Omental fat pad (tissue), 3 donors: ENCODE measurements at regions not wholly inside any gene's neighbourhood (a gene's known extent, or its start where the extent isn't known, plus 50 kb on each side); places are given as distances from the start of the nearest gene placed in this dataset.
"Not testable (repeated sequence)": the region's sequence is repeated elsewhere in the genome, so short reads cannot be mapped to it uniquely, and the experiment has no call there.

ENCODE experiments used
- ATAC-seq: fragments of 150-250 bp; one replicate; pipeline ENCODE4 v1.9.1; 2016; ENCODE audit warnings: mild to moderate bottlenecking, moderate library complexity; ENCODE audit not compliant: low FRiP score
- DNase-seq: peaks from one replicate; pipeline ENCODE4 v3.0.0-alpha.2; 2019; ENCODE audit warnings: low spot score
- CTCF ChIP-seq, 3 donors: fragments of 450-650 bp; IDR thresholded peaks; one replicate each; pipeline ENCODE4 v1.5.1; 2016 to 2017; ENCODE audit warnings: antibody characterized with exemption in 3 of 3, mild to moderate bottlenecking in 3 of 3, moderate library complexity in 2 of 3

- no peak for DNase-seq
- ATAC-seq = no peak
- no peak for TF ChIP-seq CTCF (IDR thresholded peaks at IDR 0.05)
Observed at GRCh38 chr7:13108061-13108460, 420.6 kb downstream of the ARL4A start.

- no peak for ATAC-seq
- no peak for TF ChIP-seq CTCF (IDR thresholded peaks at IDR 0.05)
Observed at GRCh38 chr7:13109201-13109600, 421.8 kb downstream of the ARL4A start.

GRCh38 chr7:13110107-13110506 lies 422.7 kb downstream of the ARL4A start:
- ATAC-seq (no peak), DNase-seq (no peak)
- TF ChIP-seq CTCF (IDR thresholded peaks at IDR 0.05) = no peak

More at GRCh38 chr7:13109201-13109600, 421.8 kb downstream of the ARL4A start:
- no peak for DNase-seq

- DNase-seq (no peak), ATAC-seq (no peak)
- no peak for TF ChIP-seq CTCF (IDR thresholded peaks at IDR 0.05)
Observed at GRCh38 chr7:13111230-13111629, 423.8 kb downstream of the ARL4A start.

GRCh38 chr7:13114240-13114639 lies 426.8 kb downstream of the ARL4A start:
- not testable (repeated sequence) for ATAC-seq, DNase-seq

- no peak for DNase-seq
- ATAC-seq = no peak
- TF ChIP-seq CTCF (IDR thresholded peaks at IDR 0.05) = no peak
Observed at GRCh38 chr7:13115157-13115772, 427.8 kb downstream of the ARL4A start.

GRCh38 chr7:13115855-13116254 lies 428.4 kb downstream of the ARL4A start:
- ATAC-seq = no peak
- DNase-seq = no peak
- TF ChIP-seq CTCF (IDR thresholded peaks at IDR 0.05) = no peak
